ENCODE measurements at regions not wholly inside any gene's neighbourhood (a gene's known extent, or its start where the extent isn't known, plus 50 kb on each side); places are given as distances from the start of the nearest gene placed in this dataset.

DNA sequence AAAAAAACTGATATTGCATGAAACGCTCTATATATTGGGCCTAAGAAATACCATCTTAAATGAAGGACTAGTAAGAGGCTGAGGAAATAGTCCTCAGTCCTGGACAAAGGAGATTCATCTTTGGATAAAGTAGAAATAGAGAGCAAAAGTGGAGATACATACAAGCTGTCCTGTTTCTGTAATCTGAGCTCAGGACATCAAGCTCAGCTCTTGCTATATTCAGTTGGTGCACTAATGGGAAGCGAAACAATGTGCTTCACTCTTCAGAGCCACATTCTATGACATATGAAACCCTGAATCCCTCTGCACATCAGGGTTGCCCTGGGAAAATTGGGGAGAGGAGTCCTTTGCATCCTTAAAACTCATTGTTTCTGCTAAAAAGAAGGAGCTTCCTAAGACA lies 290.7 kb downstream of the VPS13C start (continued):
- TF ChIP-seq, protein P1, sequence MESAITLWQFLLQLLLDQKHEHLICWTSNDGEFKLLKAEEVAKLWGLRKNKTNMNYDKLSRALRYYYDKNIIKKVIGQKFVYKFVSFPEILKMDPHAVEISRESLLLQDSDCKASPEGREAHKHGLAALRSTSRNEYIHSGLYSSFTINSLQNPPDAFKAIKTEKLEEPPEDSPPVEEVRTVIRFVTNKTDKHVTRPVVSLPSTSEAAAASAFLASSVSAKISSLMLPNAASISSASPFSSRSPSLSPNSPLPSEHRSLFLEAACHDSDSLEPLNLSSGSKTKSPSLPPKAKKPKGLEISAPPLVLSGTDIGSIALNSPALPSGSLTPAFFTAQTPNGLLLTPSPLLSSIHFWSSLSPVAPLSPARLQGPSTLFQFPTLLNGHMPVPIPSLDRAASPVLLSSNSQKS (CRISPR knock-in tag; IDR thresholded peaks at IDR 0.05), result no peak
- TF ChIP-seq ETV1 (tag; conservative IDR thresholded peaks at IDR 0.05; ENCODE audit: low read depth) (no peak), YY1 (IDR thresholded peaks at IDR 0.05; ENCODE audit: borderline replicate concordance in 1 of 3, control insufficient read depth in 1 of 3, extremely low read depth in 1 of 3, insufficient read depth in 3 of 3, insufficient read length in 1 of 3, insufficient replicate concordance in 2 of 3, low read depth in 1 of 3, low read length in 2 of 3) (no peak), SRSF1 (IDR thresholded peaks at IDR 0.05; ENCODE audit: low read depth, low read length) (no peak), DNMT1 (IDR thresholded peaks at IDR 0.05) (no peak)

DNA sequence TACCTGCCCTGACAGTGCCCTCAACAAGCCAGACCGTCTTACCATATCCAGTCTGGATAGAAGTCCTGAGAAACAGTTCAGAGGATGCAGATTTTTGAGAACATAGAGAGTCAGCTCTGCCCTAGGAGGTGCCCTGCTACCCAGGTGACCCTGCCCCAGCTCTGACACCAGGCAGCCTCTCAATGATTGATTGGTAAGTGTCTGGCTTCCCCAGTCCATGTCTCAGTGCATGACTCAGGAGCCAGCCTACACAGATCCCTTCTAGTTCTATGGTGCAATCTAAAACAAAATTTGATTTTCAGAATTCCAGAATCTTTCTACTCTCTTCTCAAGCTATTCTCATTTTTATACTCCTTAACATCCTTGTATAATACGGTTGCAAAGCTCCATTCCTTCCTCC lies 292.1 kb downstream of the VPS13C start:
- Histone ChIP-seq H3K79me2 (ENCODE audit: control insufficient read depth, insufficient read depth, low read length) (no peaks in the 10 kb centered on the region), H3K27ac (ENCODE audit: extremely low read depth, low read depth, low read length) (no peak overlapping the region), H3K4me3 (no peak overlapping the region), H3K9me3 (replicated peaks; ENCODE audit: control insufficient read depth, insufficient read depth, low read depth, low read length) (no peaks in the 10 kb centered on the region), H4K20me1 (replicated peaks; ENCODE audit: control insufficient read depth, insufficient read depth, low read length) (no peaks in the 10 kb centered on the region), H3K36me3 (ENCODE audit: control insufficient read depth, insufficient read depth, low read length) (no peaks in the 10 kb centered on the region), H3K9me1 (ENCODE audit: control insufficient read depth, insufficient read depth, low read length) (no peaks in the 10 kb centered on the region), H3K4me1 (replicated peaks in 1 of 2; ENCODE audit: control insufficient read depth in 2 of 2, insufficient read depth in 2 of 2, low read length in 2 of 2) (no peaks in the 10 kb centered on the region), H2AFZ (ENCODE audit: low read depth, low read length) (no peak overlapping the region), H3K27me3 (ENCODE audit: control insufficient read depth in 2 of 2, insufficient read depth in 2 of 2, low read length in 2 of 2) (no peaks in the 10 kb centered on the region; a peak in 1 of 5 replicates), H3K9ac (ENCODE audit: insufficient read depth in 1 of 2, low read depth in 2 of 2, low read length in 2 of 2) (no peak overlapping the region), H3K4me2 (ENCODE audit: insufficient read depth, low read length) (no peak overlapping the region)
- in situ Hi-C loops (cut with MboI), result no loop called here
- BruUV-seq (replicated peaks), result no TSS peak
- DNase-seq (ENCODE audit: extremely low read depth in 1 of 4, low spot score in 3 of 4), result no peak
- TF ChIP-seq ZNF24 (IDR thresholded peaks at IDR 0.05), result no peak
- intact Hi-C loops (cut with micrococcal nuclease), result no loop called here
- CTCF ChIA-PET (ENCODE audit: low intra/inter-chr PET ratio), result no interaction called here
- FAIRE-seq, result no peak
- no peak for ATAC-seq
- POLR2A ChIA-PET, result no interaction called here
- 3% methylated on average over 2 of the region's 2 CpGs for WGBS (ENCODE audit: insufficient coverage, low coverage, missing lambda C conversion rate)

Measured in K562 (cell line).